ENCODE measurements at regions not wholly inside any gene's neighbourhood (a gene's known extent, or its start where the extent isn't known, plus 50 kb on each side); places are given as distances from the start of the nearest gene placed in this dataset.

GRCh38 chr4:108327642-108328382 is 159.1 kb upstream of the LEF1 start:
- no peak for DNase-seq

GRCh38 chr4:108325561-108325960 is 156.8 kb upstream of the LEF1 start:
- no peak for DNase-seq

- no peak for DNase-seq
These were observed 155.7 kb upstream of the LEF1 start for GRCh38 chr4:108324450-108324849.

- DNase-seq, result no peak
These were observed 153.8 kb upstream of the LEF1 start for GRCh38 chr4:108322497-108322896.

- DNase-seq, result no peak
These were observed 151.3 kb upstream of the LEF1 start for GRCh38 chr4:108320061-108320460.

- no peak for DNase-seq
These were observed 148.6 kb upstream of the LEF1 start for GRCh38 chr4:108317377-108317776.

- DNase-seq, result no peak
These were observed 147.0 kb upstream of the LEF1 start for GRCh38 chr4:108315694-108316093.

- no peak for DNase-seq
These were observed 146.3 kb upstream of the LEF1 start for GRCh38 chr4:108314900-108315589.

- no peak for DNase-seq
These were observed 145.0 kb upstream of the LEF1 start for GRCh38 chr4:108313546-108314339.

GRCh38 chr4:108311313-108311712 is 142.6 kb upstream of the LEF1 start:
- DNase-seq, result no peak

GRCh38 chr4:108303488-108304177 is 134.9 kb upstream of the LEF1 start:
- no peak for DNase-seq

- no peak for DNase-seq
These were observed 133.0 kb upstream of the LEF1 start for GRCh38 chr4:108301545-108302251.

- no peak for DNase-seq
These were observed 128.9 kb upstream of the LEF1 start for GRCh38 chr4:108297605-108298004.

GRCh38 chr4:108292229-108292628 is 123.5 kb upstream of the LEF1 start:
- no peak for DNase-seq

GRCh38 chr4:108291137-108291536 is 122.4 kb upstream of the LEF1 start:
- no peak for DNase-seq

- no peak for DNase-seq
These were observed 119.2 kb upstream of the LEF1 start for GRCh38 chr4:108287834-108288413.

GRCh38 chr4:108280072-108280471 is 111.3 kb upstream of the LEF1 start:
- no peak for DNase-seq

GRCh38 chr4:108276690-108277089 is 108.0 kb upstream of the LEF1 start:
- no peak for DNase-seq

- DNase-seq, result no peak
These were observed 104.3 kb upstream of the LEF1 start for GRCh38 chr4:108272986-108273385.

GRCh38 chr4:108272561-108272960 is 103.8 kb upstream of the LEF1 start:
- DNase-seq, result no peak

- DNase-seq, result no peak
These were observed 103.3 kb upstream of the LEF1 start for GRCh38 chr4:108272046-108272445.
